GM12878 (cell line): ENCODE measurements at regions not wholly inside any gene's neighbourhood (a gene's known extent, or its start where the extent isn't known, plus 50 kb on each side); places are given as distances from the start of the nearest gene placed in this dataset.

Source experiments
- ATAC-seq: fragments of 200-7000 bp; cut with Tn5 transposase; 3 replicates; pipeline ENCODE4 v1.9.1; 2020; ENCODE audit warnings: mild to moderate bottlenecking, moderate library complexity
- BruUV-seq: library from RNA; stranded (reverse); fragments of 400-500 nt; replicated peaks from 2 replicates; lab custom pipeline; 2021; lab: Mats Ljungman, UMichigan
- CTCF ChIA-PET: fragments of 300-600 bp; sonication (Branson Sonifier 250); formaldehyde crosslinking; extraction: SDS; loops from one replicate; lab custom pipeline; 2021; ENCODE audit warnings: inconsistent platforms; lab: Yijun Ruan, JAX
- POLR2A ChIA-PET: fragments of 350-600 bp; formaldehyde crosslinking; extraction: SDS; loops from one replicate; lab custom pipeline; 2021; ENCODE audit warnings: inconsistent platforms; lab: Charles Lee
- RAD21 ChIA-PET: fragments of 300-600 bp; sonication (Branson Sonifier 250); formaldehyde crosslinking; loops from one replicate; lab custom pipeline; 2023; ENCODE audit warnings: antibody characterized with exemption; ENCODE audit not compliant: unreplicated experiment; lab: Charles Lee
- SMC1A ChIA-PET: fragments of 300-600 bp; sonication (Branson Sonifier 250); formaldehyde crosslinking; loops from one replicate; lab custom pipeline; 2023; ENCODE audit not compliant: unreplicated experiment, uncharacterized antibody; lab: Charles Lee
- DNase-seq: peaks from one replicate; pipeline ENCODE4 v3.0.0-alpha.2; 2011; ENCODE audit warnings: low read depth, low spot score
- FAIRE-seq: peaks from 3 replicates; lab custom pipeline; 2011; peaks lifted over from hg19 to GRCh38; lab: Jason Lieb, UNC
- H2AFZ ChIP-seq: 2 replicates; pipeline ENCODE4 v1.6.0; 2011; ENCODE audit warnings: low read depth, low read length, control low read depth; ENCODE audit not compliant: control insufficient read depth
- H3K27ac ChIP-seq: 2 replicates; pipeline ENCODE4 v1.5.1; 2011; ENCODE audit warnings: control low read depth; ENCODE audit not compliant: control insufficient read depth, insufficient read depth
- H3K27me3 ChIP-seq, 2 experiments: replicated peaks in 1 of 2; 2 replicates each; pipeline versions ENCODE4 v1.6.0 to v1.6.1; 2011; ENCODE audit warnings: low read length in 1 of 2; ENCODE audit not compliant: control insufficient read depth in 2 of 2, insufficient read depth in 2 of 2
- H3K36me3 ChIP-seq, 2 experiments: 2 replicates each; pipeline ENCODE4 v1.5.1; 2011; ENCODE audit warnings: low read length in 1 of 2; ENCODE audit not compliant: control insufficient read depth in 2 of 2, insufficient read depth in 2 of 2
- H3K4me1 ChIP-seq: 2 replicates; pipeline ENCODE4 v1.6.1; 2011; ENCODE audit warnings: mild to moderate bottlenecking, low read length, moderate library complexity, mixed read lengths; ENCODE audit not compliant: control insufficient read depth, insufficient read depth
- H3K4me2 ChIP-seq: 2 replicates; pipeline ENCODE4 v1.6.0; 2011; ENCODE audit warnings: control low read depth; ENCODE audit not compliant: control insufficient read depth, insufficient read depth
- H3K4me3 ChIP-seq: fragments of 200-600 bp; sonication (generic); 2 replicates; pipeline ENCODE4 v1.5.1; 2016
- H3K79me2 ChIP-seq: 2 replicates; pipeline ENCODE4 v1.6.0; 2011; ENCODE audit warnings: low read length; ENCODE audit not compliant: control insufficient read depth, insufficient read depth
- H3K9ac ChIP-seq: 2 replicates; pipeline ENCODE4 v1.8.0; 2011; ENCODE audit warnings: low read length, control low read depth, mixed read lengths; ENCODE audit not compliant: control insufficient read depth, insufficient read depth
- H3K9me3 ChIP-seq: replicated peaks from 3 replicates; pipeline ENCODE4 v1.5.1; 2011; ENCODE audit warnings: mild to moderate bottlenecking, low read length; ENCODE audit not compliant: control insufficient read depth, insufficient read depth
- H4K20me1 ChIP-seq: 2 replicates; pipeline ENCODE4 v1.6.0; 2011; ENCODE audit not compliant: control insufficient read depth, insufficient read depth
- HDAC2 ChIP-seq: fragments of 200-600 bp; sonication (generic); IDR thresholded peaks from 2 replicates; pipeline ENCODE4 v1.6.1; 2017
- JUND ChIP-seq: IDR thresholded peaks from 2 replicates; pipeline ENCODE4 v1.6.1; 2012; ENCODE audit warnings: low read depth, mild to moderate bottlenecking, low read length, improper control_type of control experiment, moderate library complexity
- RAD51 ChIP-seq: fragments of 450-650 bp; IDR thresholded peaks from 2 replicates; pipeline ENCODE4 v1.6.1; 2016; ENCODE audit warnings: moderate library complexity, mild to moderate bottlenecking, inconsistent platforms
- SRF ChIP-seq, 2 experiments: IDR thresholded peaks; 2 replicates each; pipeline ENCODE4 v1.6.1; 2011; ENCODE audit warnings: low read depth in 2 of 2, low read length in 2 of 2, mild to moderate bottlenecking in 1 of 2, moderate library complexity in 1 of 2
- WGBS: methylation state at CpG from one replicate; pipeline ENCODE4 v1.1.6; 2016; ENCODE audit warnings: low lambda C conversion rate; ENCODE audit not compliant: insufficient replicate concordance, insufficient coverage; ENCODE audit errors: missing lambda C conversion rate; 5-methylcytosine and 5-hydroxymethylcytosine counted together
- in situ Hi-C: fragments of 300-500 bp; cut with MboI; formaldehyde crosslinking; loops from 9 replicates; pipeline ENCODE4 v1.14.3; 2018; ENCODE audit warnings: mixed read lengths
- intact Hi-C: fragments of 100-400 bp; cut with micrococcal nuclease; formaldehyde crosslinking; loops from one replicate; pipeline ENCODE4 v1.14.2; 2022; ENCODE audit not compliant: unreplicated experiment
- TF ChIP-seq, protein P1 (sequence below): fragments of 450-650 bp; IDR thresholded peaks from 2 replicates; pipeline ENCODE4 v1.6.1; 2016; ENCODE audit warnings: mild to moderate bottlenecking, moderate library complexity, borderline replicate concordance

- no peaks in the 10 kb centered on the region for H3K79me2 ChIP-seq
- DNase-seq, result no peak
- ATAC-seq, result no peak
- no peak overlapping the region for H3K27ac ChIP-seq
- ChIA-PET POLR2A (no interaction called here), RAD21 (no interaction called here), CTCF (no interaction called here), SMC1A (no interaction called here)
- no peak overlapping the region for H3K4me2 ChIP-seq
- no TSS peak for BruUV-seq
- intact Hi-C loops (no loop called here), in situ Hi-C loops (no loop called here)
- H3K27me3 ChIP-seq, result no peaks in the 10 kb centered on the region
- WGBS, result 100% methylated on average over 2 of the region's 2 CpGs
- H2AFZ ChIP-seq, result no peak overlapping the region
- H3K4me3 ChIP-seq, result no peak overlapping the region
- no peaks in the 10 kb centered on the region for H4K20me1 ChIP-seq
- FAIRE-seq, result no peak
- H3K9me3 ChIP-seq, result no peaks in the 10 kb centered on the region; the same call in 2 of the 3 replicates
- H3K9ac ChIP-seq, result no peak overlapping the region
- no peaks in the 10 kb centered on the region for H3K4me1 ChIP-seq
- no peaks in the 10 kb centered on the region for H3K36me3 ChIP-seq
- TF ChIP-seq HDAC2 (no peak), SRF (IDR thresholded peaks at IDR 0.05; ENCODE audit: low read depth in 2 of 2, low read length in 2 of 2) (no peak), JUND (no peak), RAD51 (no peak)
- TF ChIP-seq, protein P1, sequence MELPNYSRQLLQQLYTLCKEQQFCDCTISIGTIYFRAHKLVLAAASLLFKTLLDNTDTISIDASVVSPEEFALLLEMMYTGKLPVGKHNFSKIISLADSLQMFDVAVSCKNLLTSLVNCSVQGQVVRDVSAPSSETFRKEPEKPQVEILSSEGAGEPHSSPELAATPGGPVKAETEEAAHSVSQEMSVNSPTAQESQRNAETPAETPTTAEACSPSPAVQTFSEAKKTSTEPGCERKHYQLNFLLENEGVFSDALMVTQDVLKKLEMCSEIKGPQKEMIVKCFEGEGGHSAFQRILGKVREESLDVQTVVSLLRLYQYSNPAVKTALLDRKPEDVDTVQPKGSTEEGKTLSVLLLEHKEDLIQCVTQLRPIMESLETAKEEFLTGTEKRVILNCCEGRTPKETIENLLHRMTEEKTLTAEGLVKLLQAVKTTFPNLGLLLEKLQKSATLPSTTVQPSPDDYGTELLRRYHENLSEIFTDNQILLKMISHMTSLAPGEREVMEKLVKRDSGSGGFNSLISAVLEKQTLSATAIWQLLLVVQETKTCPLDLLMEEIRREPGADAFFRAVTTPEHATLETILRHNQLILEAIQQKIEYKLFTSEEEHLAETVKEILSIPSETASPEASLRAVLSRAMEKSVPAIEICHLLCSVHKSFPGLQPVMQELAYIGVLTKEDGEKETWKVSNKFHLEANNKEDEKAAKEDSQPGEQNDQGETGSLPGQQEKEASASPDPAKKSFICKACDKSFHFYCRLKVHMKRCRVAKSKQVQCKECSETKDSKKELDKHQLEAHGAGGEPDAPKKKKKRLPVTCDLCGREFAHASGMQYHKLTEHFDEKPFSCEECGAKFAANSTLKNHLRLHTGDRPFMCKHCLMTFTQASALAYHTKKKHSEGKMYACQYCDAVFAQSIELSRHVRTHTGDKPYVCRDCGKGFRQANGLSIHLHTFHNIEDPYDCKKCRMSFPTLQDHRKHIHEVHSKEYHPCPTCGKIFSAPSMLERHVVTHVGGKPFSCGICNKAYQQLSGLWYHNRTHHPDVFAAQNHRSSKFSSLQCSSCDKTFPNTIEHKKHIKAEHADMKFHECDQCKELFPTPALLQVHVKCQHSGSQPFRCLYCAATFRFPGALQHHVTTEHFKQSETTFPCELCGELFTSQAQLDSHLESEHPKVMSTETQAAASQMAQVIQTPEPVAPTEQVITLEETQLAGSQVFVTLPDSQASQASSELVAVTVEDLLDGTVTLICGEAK, result no peak
These were observed 302.2 kb downstream of the LMBRD1 start for GRCh38 chr6:69494595-69494994.
